Erythroblast (primary cell): ENCODE measurements at regions not wholly inside any gene's neighbourhood (a gene's known extent, or its start where the extent isn't known, plus 50 kb on each side); places are given as distances from the start of the nearest gene placed in this dataset.

ENCODE experiments used
- GATA1 ChIP-seq: IDR thresholded peaks from 2 replicates; pipeline ENCODE4 v1.6.1; 2011; ENCODE audit warnings: low read depth, mild to moderate bottlenecking, control low read depth, low read length, moderate library complexity
- POLR2A ChIP-seq: IDR thresholded peaks from 2 replicates; pipeline ENCODE4 v1.6.1; 2011; ENCODE audit warnings: mild to moderate bottlenecking, low read length

DNA sequence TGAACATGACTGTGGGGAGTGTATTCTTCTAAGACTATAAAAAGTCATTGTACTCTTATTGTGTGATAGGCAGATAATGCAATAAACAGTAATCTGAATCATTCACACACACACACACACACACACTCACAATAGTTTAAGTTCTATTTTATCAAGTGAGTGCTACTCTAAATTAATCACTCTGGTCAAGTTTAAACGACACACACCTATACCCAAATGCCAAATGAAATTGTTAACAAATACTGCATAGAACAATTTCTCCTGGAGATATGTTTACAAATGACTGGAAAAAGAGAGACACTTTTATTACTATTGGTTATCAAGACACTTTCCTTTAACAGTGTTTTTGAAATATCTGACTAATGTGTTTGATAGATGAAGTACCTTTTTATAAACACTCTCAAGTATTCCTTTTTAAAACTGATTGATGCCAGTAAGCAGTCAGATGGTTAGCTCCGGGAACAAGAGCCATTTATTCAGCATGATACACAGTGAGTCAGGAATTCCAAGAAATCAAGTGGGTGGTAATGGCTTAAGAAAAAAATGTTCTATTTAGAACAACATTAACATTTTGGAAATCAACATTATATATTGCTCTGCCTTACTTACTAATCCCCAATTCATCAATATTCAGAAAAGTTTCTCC is 521.6 kb upstream of the ST8SIA4 start:
- TF ChIP-seq POLR2A (no peak), GATA1 (no peak)
